Prostate gland (tissue), 2 donors: ENCODE measurements at regions not wholly inside any gene's neighbourhood (a gene's known extent, or its start where the extent isn't known, plus 50 kb on each side); places are given as distances from the start of the nearest gene placed in this dataset.

Experiments used
- POLR2A ChIP-seq: fragments of 450-650 bp; IDR thresholded peaks from one replicate; pipeline ENCODE4 v1.6.1; 2016; ENCODE audit warnings: antibody characterized with exemption, mild to moderate bottlenecking
- TF ChIP-seq, protein P1 (sequence below), 4 experiments: fragments of 200-600 bp in 2 of 4; fragments of 450-650 bp in 2 of 4; sonication (generic) in 2 of 4; IDR thresholded peaks; 1 replicate in 3 of 4; 2 replicates in 1 of 4; pipeline ENCODE4 v1.5.1; 2016 to 2019; ENCODE audit warnings: antibody characterized with exemption in 4 of 4, mild to moderate bottlenecking in 2 of 4, moderate library complexity in 2 of 4

DNA sequence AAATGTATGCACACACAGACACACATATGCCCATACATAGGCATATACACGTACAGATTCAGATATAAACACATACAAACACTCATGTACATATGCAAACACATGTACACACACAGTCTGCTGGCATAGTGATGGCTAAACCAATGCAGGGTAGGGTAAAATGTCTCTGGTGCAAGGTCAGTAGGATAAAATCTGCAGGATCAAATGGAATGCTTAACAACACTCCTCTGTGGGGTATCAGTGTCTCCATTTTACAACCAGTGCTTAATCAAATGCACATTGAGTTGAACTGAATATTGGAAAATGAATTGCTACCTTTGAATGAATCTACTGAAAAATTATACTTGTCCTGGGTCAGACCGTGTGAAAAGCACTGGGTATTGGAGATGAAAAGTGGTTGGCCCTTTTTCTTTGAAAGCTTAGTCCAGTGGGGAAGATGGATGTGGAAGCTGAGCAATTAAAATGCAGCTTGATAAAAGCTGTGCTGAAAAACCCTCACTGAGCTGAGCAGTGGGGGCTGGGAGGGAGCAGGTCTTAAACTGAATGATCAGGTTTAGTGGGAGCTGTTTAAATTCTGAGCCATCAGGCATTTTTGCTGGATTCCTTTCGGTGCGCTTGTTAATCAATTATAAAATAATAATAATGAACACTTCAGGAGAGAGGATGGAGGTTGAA is 314.7 kb downstream of the HAPSTR1 start:
- TF ChIP-seq, protein P1, sequence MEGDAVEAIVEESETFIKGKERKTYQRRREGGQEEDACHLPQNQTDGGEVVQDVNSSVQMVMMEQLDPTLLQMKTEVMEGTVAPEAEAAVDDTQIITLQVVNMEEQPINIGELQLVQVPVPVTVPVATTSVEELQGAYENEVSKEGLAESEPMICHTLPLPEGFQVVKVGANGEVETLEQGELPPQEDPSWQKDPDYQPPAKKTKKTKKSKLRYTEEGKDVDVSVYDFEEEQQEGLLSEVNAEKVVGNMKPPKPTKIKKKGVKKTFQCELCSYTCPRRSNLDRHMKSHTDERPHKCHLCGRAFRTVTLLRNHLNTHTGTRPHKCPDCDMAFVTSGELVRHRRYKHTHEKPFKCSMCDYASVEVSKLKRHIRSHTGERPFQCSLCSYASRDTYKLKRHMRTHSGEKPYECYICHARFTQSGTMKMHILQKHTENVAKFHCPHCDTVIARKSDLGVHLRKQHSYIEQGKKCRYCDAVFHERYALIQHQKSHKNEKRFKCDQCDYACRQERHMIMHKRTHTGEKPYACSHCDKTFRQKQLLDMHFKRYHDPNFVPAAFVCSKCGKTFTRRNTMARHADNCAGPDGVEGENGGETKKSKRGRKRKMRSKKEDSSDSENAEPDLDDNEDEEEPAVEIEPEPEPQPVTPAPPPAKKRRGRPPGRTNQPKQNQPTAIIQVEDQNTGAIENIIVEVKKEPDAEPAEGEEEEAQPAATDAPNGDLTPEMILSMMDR (IDR thresholded peaks at IDR 0.05): no peak
- TF ChIP-seq POLR2A: no peak
